Limb (tissue), 2 donors: ENCODE measurements at regions not wholly inside any gene's neighbourhood (a gene's known extent, or its start where the extent isn't known, plus 50 kb on each side); places are given as distances from the start of the nearest gene placed in this dataset.
"Not testable (repeated sequence)": the region's sequence is repeated elsewhere in the genome, so short reads cannot be mapped to it uniquely, and the experiment has no call there.

Experiments
- DNase-seq, 2 donors: peaks; one replicate each; pipeline ENCODE4 v3.0.0-alpha.2; 2016; ENCODE audit errors: extremely low spot score in 2 of 2

- DNase-seq, result no peak
These were observed 102.8 kb upstream of the PHACTR1 start for GRCh38 chr6:12613811-12614210.

DNA sequence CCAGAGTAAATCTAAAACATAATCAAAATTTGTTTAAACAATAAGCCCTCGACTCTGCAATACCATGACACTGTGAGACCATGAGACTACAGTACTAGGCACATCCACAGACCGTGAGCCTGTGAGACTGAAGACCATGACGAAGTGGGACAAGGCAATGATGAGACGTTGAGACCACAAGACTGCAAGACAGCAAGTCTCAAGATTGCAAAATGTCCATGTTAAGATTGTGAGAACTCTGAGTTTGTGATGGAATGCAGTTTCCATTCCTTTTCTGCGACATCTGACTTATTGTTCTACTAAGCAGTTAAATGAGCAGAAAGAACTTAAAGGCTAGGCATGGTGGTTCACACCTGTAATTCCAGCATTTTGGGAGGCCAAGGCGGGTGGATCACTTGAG, 102.1 kb upstream of the PHACTR1 start:
- DNase-seq, result no peak

DNA sequence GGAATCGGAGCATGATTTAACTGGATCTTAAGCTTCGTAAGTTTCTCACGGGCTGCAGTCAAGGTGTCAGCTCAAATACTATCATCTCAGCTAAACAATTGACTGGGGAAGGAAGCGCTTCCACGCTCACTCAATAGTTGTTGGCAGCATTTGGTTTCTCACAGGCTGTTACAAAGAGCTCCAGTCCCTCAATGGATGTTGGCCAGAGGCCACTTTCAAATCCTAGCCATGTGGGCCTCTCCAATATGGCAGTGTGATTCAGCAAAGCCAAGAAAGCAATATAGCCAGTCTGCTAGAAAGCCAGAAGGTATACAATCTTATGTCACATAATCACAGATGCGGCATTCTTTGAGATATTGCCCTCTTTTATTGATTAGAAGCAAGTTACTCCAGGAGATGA, 98.3 kb upstream of the PHACTR1 start:
- no peak for DNase-seq

GRCh38 chr6:12621754-12622153, 94.8 kb upstream of the PHACTR1 start:
- DNase-seq, result no peak

DNA sequence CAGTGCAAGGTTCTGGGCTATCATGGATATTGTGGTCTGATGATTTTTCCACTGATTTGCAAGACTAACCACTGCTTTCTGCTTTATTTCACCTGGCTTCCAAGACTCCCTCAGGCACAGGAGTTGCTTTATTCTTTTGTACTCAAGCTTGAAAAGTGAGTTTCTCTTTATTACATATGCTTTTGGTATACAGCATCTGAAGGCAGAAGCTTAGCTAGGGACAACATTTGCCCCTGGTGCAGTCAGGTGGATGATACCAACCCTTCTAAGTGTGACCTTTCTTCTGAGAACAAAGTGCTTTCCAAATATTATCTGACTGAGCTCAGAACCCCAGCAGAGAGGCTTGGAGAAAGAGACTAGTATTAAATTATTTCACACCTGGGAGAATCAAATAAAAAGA, 94.0 kb upstream of the PHACTR1 start:
- no peak for DNase-seq

DNA sequence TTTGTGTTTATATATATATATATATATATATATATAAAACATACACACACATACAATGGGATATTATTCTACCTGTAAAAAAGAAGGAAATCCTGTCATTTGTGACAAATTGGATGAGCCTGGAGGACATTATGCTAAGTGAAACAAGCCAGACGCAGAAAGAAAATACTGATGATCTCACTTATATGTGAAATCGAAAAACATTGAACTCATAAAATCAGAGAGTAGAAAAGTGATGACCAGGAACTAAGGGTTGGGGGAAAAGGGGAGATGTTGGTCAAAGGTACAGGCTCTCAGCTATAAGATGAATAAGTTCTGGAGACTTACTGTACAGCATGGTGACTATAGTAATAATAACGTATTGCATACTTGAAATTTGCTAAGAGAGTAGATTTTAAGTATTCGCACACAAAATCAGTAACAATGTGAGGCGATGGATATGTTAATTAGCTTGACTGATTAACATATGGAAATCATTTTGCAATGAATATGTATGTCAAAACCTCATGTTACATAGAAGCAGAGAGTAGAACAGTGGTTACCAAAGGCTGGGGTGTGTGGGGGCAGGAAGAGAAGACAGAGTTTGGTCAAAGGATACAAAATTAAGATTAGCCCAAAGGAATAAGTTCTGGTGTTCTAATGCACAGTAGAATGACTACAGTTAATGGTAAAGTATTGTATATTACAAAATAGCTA, 92.3 kb upstream of the PHACTR1 start:
- no peak for DNase-seq

DNA sequence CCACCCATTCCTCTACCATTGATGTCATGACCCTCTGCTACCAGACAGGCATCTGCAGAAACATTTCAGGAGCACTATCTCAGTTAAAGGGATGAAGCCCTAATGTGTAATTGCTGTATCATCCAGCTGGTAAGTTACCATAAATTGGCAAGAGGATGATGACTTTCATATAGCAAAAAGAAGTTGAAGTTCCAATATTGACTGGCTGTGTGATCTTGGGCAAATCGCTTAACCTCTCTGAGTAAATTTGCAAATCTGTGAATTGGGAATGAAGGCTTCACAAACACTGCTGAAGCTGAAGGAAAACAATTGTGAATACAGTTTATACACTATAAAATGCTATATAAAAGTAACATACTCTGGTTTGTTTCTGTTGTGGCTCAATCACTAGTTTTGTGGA, 89.5 kb upstream of the PHACTR1 start:
- no peak for DNase-seq

DNA sequence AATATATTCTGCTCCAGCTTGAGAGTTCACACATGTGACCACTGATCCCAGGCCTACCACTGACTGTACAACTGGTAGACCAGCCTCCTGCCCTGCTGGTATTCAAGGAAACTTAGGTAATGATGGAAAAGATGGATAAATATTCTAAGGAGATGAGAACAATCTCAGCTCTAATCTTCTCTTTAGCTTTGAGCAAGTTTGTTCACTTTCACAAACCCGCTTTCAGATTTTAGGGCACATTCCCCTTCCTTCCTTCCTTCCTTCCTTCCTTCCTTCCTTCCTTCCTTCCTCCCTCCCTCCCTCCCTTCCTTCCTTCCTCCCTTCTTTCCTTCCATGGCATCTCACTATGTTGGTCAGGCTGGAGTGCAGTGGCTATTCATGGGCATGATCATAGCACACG, 88.2 kb upstream of the PHACTR1 start:
- no peak for DNase-seq

- not testable (repeated sequence) for DNase-seq
These were observed 82.8 kb upstream of the PHACTR1 start for GRCh38 chr6:12633746-12634145.

DNA sequence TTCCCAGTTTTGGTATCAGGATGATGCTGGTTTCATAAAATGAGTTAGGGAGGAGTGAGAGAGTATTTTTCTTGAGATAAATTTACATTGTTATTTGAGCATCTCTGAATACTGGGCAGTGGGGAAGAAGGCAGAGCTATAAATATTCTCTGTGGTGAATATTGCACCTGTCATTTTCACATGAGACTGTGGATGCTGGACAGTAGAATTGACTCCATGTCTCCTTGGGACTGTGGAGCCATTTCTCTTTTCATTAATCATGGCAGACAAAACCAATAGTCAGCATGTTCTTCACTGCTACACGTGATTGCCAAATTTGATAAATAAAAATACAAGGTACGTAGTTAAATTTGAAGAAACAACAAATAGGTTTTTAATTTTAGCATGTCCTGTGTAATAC, 81.2 kb upstream of the PHACTR1 start:
- DNase-seq, result no peak

GRCh38 chr6:12635813-12636212, 80.8 kb upstream of the PHACTR1 start:
- DNase-seq, result no peak

- DNase-seq, result no peak
These were observed 80.2 kb upstream of the PHACTR1 start for GRCh38 chr6:12636336-12636735.

GRCh38 chr6:12637960-12638641, 78.5 kb upstream of the PHACTR1 start:
- DNase-seq, result peak; percentile 25 to 53

GRCh38 chr6:12640438-12640837, 76.1 kb upstream of the PHACTR1 start:
- DNase-seq, result no peak

GRCh38 chr6:12641785-12642184, 74.8 kb upstream of the PHACTR1 start:
- DNase-seq, result not testable (repeated sequence)

DNA sequence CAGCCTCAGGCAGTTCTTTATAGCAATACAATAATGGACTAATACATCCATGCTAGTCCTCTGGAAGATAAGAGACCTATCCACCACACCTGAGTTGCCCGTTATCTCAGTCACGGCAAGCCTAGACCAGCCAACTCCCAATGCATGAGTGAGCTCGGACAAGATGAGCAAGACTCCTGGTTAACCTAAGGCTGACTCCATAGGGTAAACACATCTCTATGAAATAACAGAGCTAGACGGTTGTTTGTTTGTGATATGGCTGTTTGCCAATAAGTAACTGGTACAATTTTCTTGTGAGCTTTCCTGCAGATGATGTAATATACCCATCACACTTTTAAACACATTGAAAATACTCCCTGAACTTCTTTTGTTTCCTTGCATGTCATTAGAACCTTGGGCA, 70.6 kb upstream of the PHACTR1 start:
- no peak for DNase-seq

DNA sequence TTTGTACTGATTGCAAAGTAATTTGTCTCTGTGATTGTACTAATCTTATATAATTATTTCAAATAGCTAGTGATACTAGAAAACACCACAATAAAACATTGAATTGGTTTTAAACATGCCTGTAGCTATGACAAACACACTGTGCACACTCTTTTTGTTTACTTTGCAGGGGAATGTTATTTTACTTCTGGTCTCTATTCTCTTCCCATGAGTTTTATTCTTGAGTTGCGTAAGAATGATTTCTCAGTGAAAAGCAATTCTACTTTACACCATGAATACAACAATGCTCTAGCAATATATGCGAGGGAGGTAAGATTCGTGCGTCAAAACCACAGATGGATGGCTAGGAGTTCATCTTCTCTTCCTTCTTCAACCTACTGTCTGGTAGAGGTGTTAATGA, 68.4 kb upstream of the PHACTR1 start:
- no peak for DNase-seq

DNA sequence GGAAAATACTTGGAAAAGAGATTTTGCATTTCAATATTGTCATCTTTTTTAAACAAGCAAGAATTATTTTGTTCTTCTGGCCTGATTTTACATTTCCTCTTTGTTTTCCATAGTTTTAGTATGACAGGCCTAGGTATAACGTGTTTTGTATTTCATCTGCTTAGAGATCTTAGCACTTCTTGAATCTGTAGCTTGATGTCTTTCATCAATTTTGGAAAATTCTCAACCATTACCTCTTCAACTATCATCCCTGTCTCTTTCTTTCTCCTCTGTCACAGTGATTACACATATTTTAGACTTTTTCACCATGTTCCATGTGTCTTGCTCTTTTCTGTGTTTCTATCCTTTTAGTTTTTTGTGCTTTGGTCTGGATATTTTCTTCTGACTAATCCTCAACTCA, 67.2 kb upstream of the PHACTR1 start:
- no peak for DNase-seq

- DNase-seq, result no peak
These were observed 63.1 kb upstream of the PHACTR1 start for GRCh38 chr6:12653486-12653885.

GRCh38 chr6:12654107-12654506, 62.5 kb upstream of the PHACTR1 start:
- no peak for DNase-seq

DNA sequence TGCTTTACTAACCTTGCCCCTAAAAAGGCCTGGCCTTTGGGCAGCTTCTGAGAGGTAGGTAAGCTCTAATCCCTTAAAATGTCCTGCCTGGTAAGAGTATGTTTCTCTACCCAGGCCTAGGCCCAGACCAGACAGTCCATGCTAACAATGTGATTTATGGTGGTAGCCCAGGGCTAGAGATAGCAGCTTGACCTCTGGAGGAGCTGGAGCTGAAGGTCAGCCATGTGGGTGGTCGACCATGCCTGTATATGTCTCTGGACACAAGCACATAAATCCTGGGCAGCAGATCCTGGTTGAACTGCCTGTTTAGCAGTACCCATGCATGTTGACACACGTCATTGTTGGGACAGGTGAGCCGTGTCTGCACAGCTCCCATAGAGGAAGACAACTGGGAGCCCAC, 62.1 kb upstream of the PHACTR1 start:
- no peak for DNase-seq

DNA sequence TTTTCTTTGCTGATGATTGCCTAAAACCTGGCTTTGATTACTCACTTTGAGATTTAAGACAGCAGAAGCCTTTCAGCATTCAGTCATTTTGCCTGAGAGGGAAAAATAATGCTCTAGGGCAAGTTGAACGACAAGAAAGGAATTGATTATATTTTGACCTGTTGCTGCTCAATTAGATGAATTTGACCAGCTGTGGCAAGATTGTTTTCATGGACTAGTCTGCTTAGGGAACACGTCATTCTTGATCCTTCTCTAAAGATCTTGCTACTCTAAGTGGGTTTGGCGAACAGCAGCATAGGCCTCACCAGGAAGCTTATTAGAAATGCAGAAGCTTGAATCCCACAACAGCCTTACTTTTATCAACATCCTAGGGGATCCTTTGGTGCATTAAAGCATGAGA, 59.7 kb upstream of the PHACTR1 start:
- DNase-seq, result peak in 1 of 2 donors; percentile 18

DNA sequence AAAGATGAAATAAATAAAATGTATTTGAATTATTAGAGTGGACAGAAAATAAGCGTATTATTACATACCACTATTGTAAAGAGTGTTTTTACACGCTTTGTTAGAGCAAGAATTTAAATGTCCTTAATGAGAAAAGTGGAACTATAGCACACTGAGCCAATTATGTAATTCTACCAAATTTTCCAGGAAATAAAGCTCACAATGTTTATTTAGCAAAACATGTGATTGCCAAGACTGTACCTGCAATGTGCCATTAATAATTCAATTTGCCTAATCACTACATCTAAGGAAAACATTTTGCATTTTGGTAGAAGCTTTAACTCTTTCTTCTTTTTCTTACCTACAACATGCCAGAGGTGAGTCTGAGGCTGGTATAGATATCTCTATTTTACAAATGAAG, 58.7 kb upstream of the PHACTR1 start:
- no peak for DNase-seq
